Lower leg skin (tissue), 4 donors: ENCODE measurements at regions not wholly inside any gene's neighbourhood (a gene's known extent, or its start where the extent isn't known, plus 50 kb on each side); places are given as distances from the start of the nearest gene placed in this dataset.

ENCODE experiments used
- DNase-seq, 2 donors: peaks; one replicate each; pipeline ENCODE4 v3.0.0-alpha.2; 2019; ENCODE audit warnings: low spot score in 2 of 2
- H3K4me3 ChIP-seq: fragments of 200-600 bp; sonication (generic); 2 replicates; pipeline ENCODE4 v1.5.1; 2017; ENCODE audit warnings: mild to moderate bottlenecking, low read depth; ENCODE audit not compliant: poor library complexity, severe bottlenecking
- POLR2A ChIP-seq, 2 donors: fragments of 450-650 bp; IDR thresholded peaks; one replicate each; pipeline ENCODE4 v1.6.1; 2016 to 2017; ENCODE audit warnings: antibody characterized with exemption in 2 of 2, mild to moderate bottlenecking in 1 of 2, moderate library complexity in 1 of 2
- WGBS, 2 donors: methylation state at CpG; one replicate each; pipeline ENCODE4 v1.1.5; 2018; 5-methylcytosine and 5-hydroxymethylcytosine counted together
- intact Hi-C: fragments of 100-400 bp; cut with DNase I; formaldehyde crosslinking; loops from one replicate; pipeline ENCODE4 v1.15.0; 2023; ENCODE audit warnings: low total_unique reads
- TF ChIP-seq, protein P1 (sequence below), 3 donors: fragments of 450-650 bp; IDR thresholded peaks; one replicate each; pipeline ENCODE4 v1.5.1; 2016; ENCODE audit warnings: antibody characterized with exemption in 3 of 3, mild to moderate bottlenecking in 3 of 3, moderate library complexity in 2 of 3

DNA sequence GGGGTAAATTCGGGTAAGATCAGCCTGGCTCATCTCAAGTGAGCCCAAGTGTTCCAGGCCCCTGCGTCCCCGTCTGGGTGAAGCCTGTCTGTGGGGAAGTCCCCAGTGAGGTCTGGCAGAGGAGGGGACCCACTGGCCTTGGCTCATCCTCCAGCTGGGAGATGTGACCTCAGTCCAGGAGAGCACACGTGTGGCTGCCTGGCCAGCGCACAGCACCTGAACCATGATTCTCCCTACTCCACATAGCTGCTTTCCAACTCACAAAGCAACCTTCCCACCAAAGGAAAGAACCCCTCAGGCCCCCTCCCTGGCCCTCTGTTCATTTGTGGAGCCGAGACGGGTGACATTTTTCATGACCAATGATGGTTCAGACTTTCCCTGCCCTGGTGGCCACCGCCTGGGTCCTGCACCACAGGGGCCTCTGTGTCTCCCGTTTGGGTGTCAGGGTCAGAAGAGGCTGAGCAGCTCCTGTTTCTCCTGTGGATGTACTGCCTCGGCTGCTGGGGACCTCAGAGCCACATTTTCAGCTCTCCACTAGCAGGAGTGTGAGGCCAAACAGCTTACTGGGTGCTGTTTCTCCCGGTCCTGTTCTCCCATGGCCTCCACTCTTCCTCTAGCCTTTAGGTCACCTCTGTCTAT, 111.4 kb downstream of the CPZ start:
- TF ChIP-seq POLR2A (IDR thresholded peaks at IDR 0.05), result no peak
- TF ChIP-seq, protein P1, sequence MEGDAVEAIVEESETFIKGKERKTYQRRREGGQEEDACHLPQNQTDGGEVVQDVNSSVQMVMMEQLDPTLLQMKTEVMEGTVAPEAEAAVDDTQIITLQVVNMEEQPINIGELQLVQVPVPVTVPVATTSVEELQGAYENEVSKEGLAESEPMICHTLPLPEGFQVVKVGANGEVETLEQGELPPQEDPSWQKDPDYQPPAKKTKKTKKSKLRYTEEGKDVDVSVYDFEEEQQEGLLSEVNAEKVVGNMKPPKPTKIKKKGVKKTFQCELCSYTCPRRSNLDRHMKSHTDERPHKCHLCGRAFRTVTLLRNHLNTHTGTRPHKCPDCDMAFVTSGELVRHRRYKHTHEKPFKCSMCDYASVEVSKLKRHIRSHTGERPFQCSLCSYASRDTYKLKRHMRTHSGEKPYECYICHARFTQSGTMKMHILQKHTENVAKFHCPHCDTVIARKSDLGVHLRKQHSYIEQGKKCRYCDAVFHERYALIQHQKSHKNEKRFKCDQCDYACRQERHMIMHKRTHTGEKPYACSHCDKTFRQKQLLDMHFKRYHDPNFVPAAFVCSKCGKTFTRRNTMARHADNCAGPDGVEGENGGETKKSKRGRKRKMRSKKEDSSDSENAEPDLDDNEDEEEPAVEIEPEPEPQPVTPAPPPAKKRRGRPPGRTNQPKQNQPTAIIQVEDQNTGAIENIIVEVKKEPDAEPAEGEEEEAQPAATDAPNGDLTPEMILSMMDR (IDR thresholded peaks at IDR 0.05), result no peak
- H3K4me3 ChIP-seq, result no peak overlapping the region
- intact Hi-C loops, result no loop called here
- WGBS, 2 donors, result 61% methylated on average over 11 of the region's 11 CpGs
- DNase-seq, result peak in 1 of 2 donors; percentile 67

DNA sequence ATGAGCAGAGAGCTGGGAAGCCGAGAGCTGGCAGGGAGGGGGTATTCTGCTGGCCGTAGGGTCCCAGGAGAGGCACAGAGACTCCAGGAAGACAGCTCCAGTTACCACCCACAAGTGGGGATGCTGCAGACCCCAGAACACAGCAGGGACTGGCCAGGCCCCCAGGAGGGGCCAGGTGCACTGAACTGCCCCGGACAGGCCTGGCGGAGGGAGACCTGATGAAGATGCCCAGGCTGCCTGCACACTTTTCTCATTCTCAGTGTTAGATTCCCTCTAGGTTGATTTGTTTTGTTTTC, 110.8 kb downstream of the CPZ start:
- no peak overlapping the region for H3K4me3 ChIP-seq
- DNase-seq, result peak in 1 of 2 donors; percentile 46
- TF ChIP-seq, protein P1 (IDR thresholded peaks at IDR 0.05), result no peak
- TF ChIP-seq POLR2A (IDR thresholded peaks at IDR 0.05), result no peak
- intact Hi-C loops, result no loop called here
- 77 to 79% methylated on average over 4 of the region's 4 CpGs for WGBS, 2 donors

GRCh38 chr4:8702516-8703400, 110.2 kb downstream of the CPZ start:
- no peak for TF ChIP-seq POLR2A (IDR thresholded peaks at IDR 0.05)
- DNase-seq, result peak in 1 of 2 donors; percentile 66
- H3K4me3 ChIP-seq, result no peak overlapping the region
- 69 to 72% methylated on average over 15 of the region's 15 CpGs for WGBS, 2 donors
- intact Hi-C loops, result no loop called here

GRCh38 chr4:8702020-8702495, 109.5 kb downstream of the CPZ start:
- DNase-seq, result peak in 1 of 2 donors; percentile 71
- intact Hi-C loops, result no loop called here
- 54 to 58% methylated on average over 10 of the region's 10 CpGs for WGBS, 2 donors
- TF ChIP-seq, protein P1 (IDR thresholded peaks at IDR 0.05), result no peak
- TF ChIP-seq POLR2A (IDR thresholded peaks at IDR 0.05), result no peak
- no peak overlapping the region for H3K4me3 ChIP-seq

GRCh38 chr4:8701126-8702019, 108.8 kb downstream of the CPZ start:
- intact Hi-C loops, result no loop called here

More at GRCh38 chr4:8701126-8702019, 108.8 kb downstream of the CPZ start:
- WGBS, 2 donors, result 52 to 62% methylated on average over 20 to 22 of the region's 22 CpGs
- no peak overlapping the region for H3K4me3 ChIP-seq
- DNase-seq, result peak in 1 of 2 donors; percentile 71
- TF ChIP-seq, protein P1 (IDR thresholded peaks at IDR 0.05), result no peak
- TF ChIP-seq POLR2A (IDR thresholded peaks at IDR 0.05), result no peak
